HUES6 (cell line): ENCODE measurements at regions not wholly inside any gene's neighbourhood (a gene's known extent, or its start where the extent isn't known, plus 50 kb on each side); places are given as distances from the start of the nearest gene placed in this dataset.
"Not testable (repeated sequence)": the region's sequence is repeated elsewhere in the genome, so short reads cannot be mapped to it uniquely, and the experiment has no call there.

Source experiments
- H3K27ac ChIP-seq: 2 replicates; pipeline ENCODE4 v1.7.0; 2013; ENCODE audit warnings: low read depth, mild to moderate bottlenecking, low read length, inconsistent platforms
- H3K27me3 ChIP-seq: 2 replicates; pipeline ENCODE4 v1.6.1; 2013; ENCODE audit warnings: low read length; ENCODE audit not compliant: control insufficient read depth, insufficient read depth
- H3K36me3 ChIP-seq: 2 replicates; pipeline ENCODE4 v1.6.1; 2013; ENCODE audit warnings: low read length; ENCODE audit not compliant: control insufficient read depth, insufficient read depth
- H3K4me1 ChIP-seq: 2 replicates; pipeline ENCODE4 v1.6.1; 2013; ENCODE audit warnings: low read length; ENCODE audit not compliant: control insufficient read depth, insufficient read depth
- H3K4me3 ChIP-seq: 2 replicates; pipeline ENCODE4 v1.5.1; 2013; ENCODE audit warnings: low read depth, low read length
- H3K9ac ChIP-seq: one replicate; pipeline ENCODE4 v1.6.1; 2013; ENCODE audit warnings: mild to moderate bottlenecking, low read length
- H3K9me3 ChIP-seq: 2 replicates; pipeline ENCODE4 v1.6.1; 2013; ENCODE audit warnings: low read depth, low read length; ENCODE audit not compliant: control insufficient read depth, insufficient read depth

GRCh38 chr2:185245806-185246205, 492.8 kb upstream of the FSIP2 start:
- no peaks in the 10 kb centered on the region; the same call in none of the 2 replicates for H3K9me3 ChIP-seq
- no peaks in the 10 kb centered on the region for H3K27me3 ChIP-seq
- no peaks in the 10 kb centered on the region for H3K4me1 ChIP-seq
- H3K36me3 ChIP-seq = no peaks in the 10 kb centered on the region
- H3K9ac ChIP-seq = no peak overlapping the region
- no peak overlapping the region for H3K27ac ChIP-seq
- no peak overlapping the region for H3K4me3 ChIP-seq

DNA sequence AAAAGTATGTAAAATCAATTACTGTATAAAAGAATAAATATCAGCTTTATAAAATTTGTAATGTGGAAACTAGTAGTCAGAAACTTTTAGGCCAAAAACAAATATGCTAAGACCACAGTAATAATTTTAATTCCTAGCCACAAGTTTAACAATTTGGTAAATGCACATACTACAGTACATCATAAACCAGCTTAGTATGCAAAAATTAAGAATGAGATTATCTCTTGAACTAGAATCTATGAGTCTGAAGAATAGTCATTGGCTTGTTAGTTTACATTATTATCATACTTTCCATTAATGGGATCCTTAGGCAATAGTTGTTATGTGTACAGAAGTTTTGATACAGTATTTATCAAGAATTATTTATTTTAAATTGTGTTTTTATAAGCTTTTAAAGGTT, 491.9 kb upstream of the FSIP2 start:
- Histone ChIP-seq H3K36me3 (no peaks in the 10 kb centered on the region), H3K4me3 (no peak overlapping the region), H3K4me1 (no peaks in the 10 kb centered on the region), H3K27ac (no peak overlapping the region), H3K27me3 (no peaks in the 10 kb centered on the region), H3K9me3 (no peaks in the 10 kb centered on the region; the same call in none of the 2 replicates), H3K9ac (no peak overlapping the region)

DNA sequence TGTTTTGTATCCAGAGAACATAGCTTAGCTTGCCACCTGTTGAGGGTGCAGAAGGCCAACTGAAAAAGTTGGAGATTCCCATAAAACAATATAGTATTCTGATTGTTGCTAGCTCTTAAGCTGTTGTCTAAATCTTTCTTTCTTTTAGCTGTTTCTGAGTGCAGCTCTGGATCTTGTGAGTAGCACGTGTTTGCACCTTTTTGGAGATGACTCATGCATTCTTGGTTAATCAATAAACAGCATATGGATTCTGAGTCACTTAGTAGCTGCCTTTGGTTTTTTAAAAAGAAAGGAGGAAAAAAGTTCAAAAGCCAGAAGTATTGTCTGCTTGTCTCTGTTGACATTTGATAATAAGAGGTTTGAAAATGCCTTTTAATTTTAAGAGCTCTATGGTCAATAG, 483.0 kb upstream of the FSIP2 start:
- Histone ChIP-seq H3K9ac (no peak overlapping the region), H3K27me3 (no peaks in the 10 kb centered on the region), H3K4me1 (no peaks in the 10 kb centered on the region), H3K27ac (no peak overlapping the region), H3K4me3 (no peak overlapping the region), H3K9me3 (no peaks in the 10 kb centered on the region), H3K36me3 (no peaks in the 10 kb centered on the region)

- no peak overlapping the region for H3K9ac ChIP-seq
- H3K27me3 ChIP-seq = no peaks in the 10 kb centered on the region
- H3K4me1 ChIP-seq = no peaks in the 10 kb centered on the region
- H3K27ac ChIP-seq = no peak overlapping the region
- no peak overlapping the region for H3K4me3 ChIP-seq
- H3K36me3 ChIP-seq = no peaks in the 10 kb centered on the region
- H3K9me3 ChIP-seq = peaks cover 12% of the 10 kb centered on the region
Observed at GRCh38 chr2:185265747-185266146, 472.9 kb upstream of the FSIP2 start.

GRCh38 chr2:185268651-185269050, 470.0 kb upstream of the FSIP2 start:
- Histone ChIP-seq H3K9ac (no peak overlapping the region), H3K36me3 (no peaks in the 10 kb centered on the region), H3K27ac (no peak overlapping the region), H3K9me3 (peaks cover 12% of the 10 kb centered on the region), H3K27me3 (no peaks in the 10 kb centered on the region), H3K4me1 (no peaks in the 10 kb centered on the region), H3K4me3 (no peak overlapping the region)

DNA sequence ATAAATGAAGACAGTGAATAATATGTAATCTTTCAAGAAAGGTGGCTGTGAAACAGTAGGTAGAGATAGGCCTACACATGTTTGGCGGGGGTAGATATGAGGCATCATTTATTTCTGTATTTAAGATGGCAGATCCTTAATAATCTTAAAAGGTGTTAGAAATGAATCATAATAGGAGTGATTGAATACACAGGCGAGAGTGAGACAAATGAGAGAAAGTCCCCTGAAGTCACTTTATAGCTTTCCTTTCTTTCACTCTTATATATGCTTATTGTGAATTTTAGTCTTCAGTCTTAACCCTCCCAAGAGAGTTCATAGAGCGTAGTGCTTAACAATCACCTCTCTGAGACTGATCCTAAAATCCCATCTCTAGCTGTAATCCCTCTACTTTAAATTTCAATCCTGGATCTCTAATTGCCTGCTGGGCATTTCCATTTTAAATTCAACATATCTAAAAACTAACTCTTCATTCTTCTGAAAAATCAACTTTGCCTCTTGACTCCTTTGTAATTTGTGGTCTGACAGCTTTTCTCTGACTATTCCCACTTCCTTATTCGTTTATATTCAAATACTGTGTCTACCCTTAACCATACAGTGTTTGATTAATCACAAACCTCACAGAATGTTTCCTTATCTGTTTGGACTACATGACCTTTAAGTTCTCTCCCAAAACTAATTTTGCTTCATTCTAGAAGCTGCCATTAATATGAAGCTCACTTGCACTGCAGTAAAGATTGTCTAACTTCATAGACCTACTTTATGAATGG, 463.7 kb upstream of the FSIP2 start:
- no peaks in the 10 kb centered on the region for H3K4me1 ChIP-seq
- no peak overlapping the region for H3K9ac ChIP-seq
- H3K27ac ChIP-seq = no peak overlapping the region
- H3K9me3 ChIP-seq = no peaks in the 10 kb centered on the region
- H3K4me3 ChIP-seq = no peak overlapping the region
- no peaks in the 10 kb centered on the region for H3K36me3 ChIP-seq
- no peaks in the 10 kb centered on the region for H3K27me3 ChIP-seq

DNA sequence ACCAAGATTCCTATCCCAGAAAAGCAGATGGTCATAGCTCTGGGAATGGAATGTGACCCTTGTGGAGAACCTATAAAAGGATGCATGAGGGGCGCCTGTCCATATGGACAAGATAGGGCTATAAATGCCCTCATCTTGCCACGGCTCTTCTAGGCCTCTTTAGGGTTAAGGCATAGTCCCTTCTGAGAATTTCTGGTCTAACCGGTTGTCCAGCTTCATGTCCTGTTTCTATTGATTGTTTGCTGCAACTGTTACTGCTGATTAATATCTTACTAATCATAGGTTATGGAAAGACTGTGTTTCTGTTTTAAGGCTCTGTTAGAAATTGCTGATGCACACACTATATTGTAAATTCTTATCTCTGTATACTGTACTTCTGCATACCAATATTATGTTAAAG, 462.6 kb upstream of the FSIP2 start:
- H3K9me3 ChIP-seq, H3K36me3 ChIP-seq, H3K27ac ChIP-seq, H3K27me3 ChIP-seq, H3K4me1 ChIP-seq, H3K9ac ChIP-seq, H3K4me3 ChIP-seq: not testable (repeated sequence)

DNA sequence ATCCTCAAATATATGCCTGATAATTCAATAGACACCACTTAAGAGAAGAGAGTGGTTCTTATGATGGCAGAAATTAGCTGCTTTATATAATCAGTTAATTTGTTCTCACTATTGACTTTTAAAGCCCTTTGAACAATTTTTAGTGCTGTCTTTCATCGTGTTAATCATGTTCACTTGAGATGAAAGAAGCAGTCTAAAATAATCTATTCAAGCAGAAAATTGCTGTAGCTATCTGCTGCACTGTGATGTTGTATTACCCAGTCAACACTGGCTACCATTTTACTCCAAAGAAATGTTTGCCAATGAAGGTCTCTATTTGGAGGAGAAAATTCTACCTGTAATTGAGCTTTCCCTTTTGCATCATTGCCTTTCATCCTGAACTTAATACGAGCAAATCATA, 459.8 kb upstream of the FSIP2 start:
- no peaks in the 10 kb centered on the region for H3K9me3 ChIP-seq
- H3K27me3 ChIP-seq = no peaks in the 10 kb centered on the region
- H3K27ac ChIP-seq = no peak overlapping the region
- no peak overlapping the region for H3K9ac ChIP-seq
- H3K4me3 ChIP-seq = no peak overlapping the region
- no peaks in the 10 kb centered on the region for H3K4me1 ChIP-seq
- H3K36me3 ChIP-seq = no peaks in the 10 kb centered on the region

- Histone ChIP-seq H3K4me3 (no peak overlapping the region), H3K36me3 (no peaks in the 10 kb centered on the region)
Observed at GRCh38 chr2:185279999-185280398, 458.6 kb upstream of the FSIP2 start.

GRCh38 chr2:185284696-185285095, 453.9 kb upstream of the FSIP2 start:
- Histone ChIP-seq H3K9me3 (no peaks in the 10 kb centered on the region), H3K27me3 (no peaks in the 10 kb centered on the region), H3K36me3 (no peaks in the 10 kb centered on the region), H3K4me1 (peaks cover 2% of the 10 kb centered on the region), H3K4me3 (no peak overlapping the region), H3K9ac (no peak overlapping the region), H3K27ac (no peak overlapping the region)

More at GRCh38 chr2:185279999-185280398, 458.6 kb upstream of the FSIP2 start:
- no peak overlapping the region for H3K27ac ChIP-seq
- H3K4me1 ChIP-seq = no peaks in the 10 kb centered on the region
- H3K9ac ChIP-seq = no peak overlapping the region
- H3K27me3 ChIP-seq = no peaks in the 10 kb centered on the region
- H3K9me3 ChIP-seq = no peaks in the 10 kb centered on the region

- H3K9ac ChIP-seq, H3K27ac ChIP-seq, H3K36me3 ChIP-seq, H3K27me3 ChIP-seq, H3K9me3 ChIP-seq: not testable (repeated sequence)
- peaks cover 13% of the 10 kb centered on the region for H3K4me1 ChIP-seq
- H3K4me3 ChIP-seq = peak overlapping the region; percentile 45
Observed at GRCh38 chr2:185290012-185290411, 448.6 kb upstream of the FSIP2 start.
